ENCODE measurements at regions not wholly inside any gene's neighbourhood (a gene's known extent, or its start where the extent isn't known, plus 50 kb on each side); places are given as distances from the start of the nearest gene placed in this dataset.

DNA sequence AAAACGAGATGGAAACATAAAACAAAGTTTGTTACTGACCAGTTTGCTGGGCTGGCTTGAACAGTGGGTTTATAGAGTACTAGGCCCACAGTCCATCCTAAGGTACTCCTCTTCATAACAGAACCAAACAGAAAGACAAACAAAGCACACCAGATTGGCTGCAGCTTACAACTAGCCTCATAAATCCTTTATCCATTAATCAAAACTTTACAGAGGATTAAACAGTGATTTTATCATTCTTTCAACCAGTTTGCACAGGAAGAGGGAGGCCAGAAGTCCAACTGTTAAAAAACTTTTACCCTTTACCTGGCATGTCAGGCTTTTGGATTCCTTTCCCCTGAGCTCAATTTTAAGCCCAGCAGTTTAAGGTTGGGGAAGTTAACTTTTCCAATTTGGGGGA, 1467.6 kb downstream of the MAT2B start:
- no peak overlapping the region for H3K27ac Mint-ChIP-seq (ENCODE audit: low read depth, unreplicated experiment)
- no peaks in the 10 kb centered on the region for H3K27me3 Mint-ChIP-seq (ENCODE audit: insufficient read depth, unreplicated experiment)
- DNase-seq (ENCODE audit: unreplicated experiment): no peak
- H3K36me3 Mint-ChIP-seq (ENCODE audit: insufficient read depth, unreplicated experiment): no peaks in the 10 kb centered on the region
- no peak overlapping the region for H3K4me3 Mint-ChIP-seq (ENCODE audit: unreplicated experiment)
- BruUV-seq (replicated peaks): no TSS peak
- ChIA-PET POLR2A (no interaction called here), CTCF (interaction anchor here (0.7 to 1.6 kb wide), 4 partner anchors 14 to 648 kb away, joined by 3 to 6 read pairs (median 3); no protein-coding TSS in a partner anchor)
- TF ChIP-seq, protein P1, sequence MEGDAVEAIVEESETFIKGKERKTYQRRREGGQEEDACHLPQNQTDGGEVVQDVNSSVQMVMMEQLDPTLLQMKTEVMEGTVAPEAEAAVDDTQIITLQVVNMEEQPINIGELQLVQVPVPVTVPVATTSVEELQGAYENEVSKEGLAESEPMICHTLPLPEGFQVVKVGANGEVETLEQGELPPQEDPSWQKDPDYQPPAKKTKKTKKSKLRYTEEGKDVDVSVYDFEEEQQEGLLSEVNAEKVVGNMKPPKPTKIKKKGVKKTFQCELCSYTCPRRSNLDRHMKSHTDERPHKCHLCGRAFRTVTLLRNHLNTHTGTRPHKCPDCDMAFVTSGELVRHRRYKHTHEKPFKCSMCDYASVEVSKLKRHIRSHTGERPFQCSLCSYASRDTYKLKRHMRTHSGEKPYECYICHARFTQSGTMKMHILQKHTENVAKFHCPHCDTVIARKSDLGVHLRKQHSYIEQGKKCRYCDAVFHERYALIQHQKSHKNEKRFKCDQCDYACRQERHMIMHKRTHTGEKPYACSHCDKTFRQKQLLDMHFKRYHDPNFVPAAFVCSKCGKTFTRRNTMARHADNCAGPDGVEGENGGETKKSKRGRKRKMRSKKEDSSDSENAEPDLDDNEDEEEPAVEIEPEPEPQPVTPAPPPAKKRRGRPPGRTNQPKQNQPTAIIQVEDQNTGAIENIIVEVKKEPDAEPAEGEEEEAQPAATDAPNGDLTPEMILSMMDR (IDR thresholded peaks at IDR 0.05; ENCODE audit: unreplicated experiment): no peak
- H3K9me3 Mint-ChIP-seq (ENCODE audit: unreplicated experiment): peaks cover 34% of the 10 kb centered on the region
- intact Hi-C loops (cut with micrococcal nuclease): no loop called here
- H3K4me1 Mint-ChIP-seq (ENCODE audit: insufficient read depth, unreplicated experiment): no peaks in the 10 kb centered on the region

DNA sequence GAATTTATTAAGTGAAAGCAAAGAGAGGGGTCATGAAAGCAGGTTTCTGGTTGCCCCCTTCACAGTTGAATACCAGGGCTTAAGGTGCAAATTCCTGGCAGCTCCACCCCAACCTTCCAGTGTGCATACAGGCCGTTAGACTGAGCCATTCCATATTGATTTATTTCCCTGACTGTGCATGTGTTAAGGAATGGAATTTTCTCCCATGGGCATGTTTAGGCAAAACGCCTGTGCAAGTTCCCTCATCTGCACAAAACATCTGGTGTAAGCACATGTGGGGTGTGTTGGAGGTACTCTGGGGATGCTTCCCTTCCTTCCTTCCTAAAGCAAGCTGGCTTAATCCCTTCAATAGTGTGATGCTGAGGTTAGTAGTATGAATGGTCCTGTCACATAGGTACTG, 1470.6 kb downstream of the MAT2B start:
- no TSS peak for BruUV-seq (replicated peaks)
- Mint-ChIP-seq H3K4me1 (ENCODE audit: insufficient read depth, unreplicated experiment) (no peaks in the 10 kb centered on the region), H3K4me3 (ENCODE audit: unreplicated experiment) (no peak overlapping the region), H3K9me3 (ENCODE audit: unreplicated experiment) (peaks cover 37% of the 10 kb centered on the region), H3K36me3 (ENCODE audit: insufficient read depth, unreplicated experiment) (no peaks in the 10 kb centered on the region), H3K27ac (ENCODE audit: low read depth, unreplicated experiment) (peak overlapping the region; percentile 52), H3K27me3 (ENCODE audit: insufficient read depth, unreplicated experiment) (no peaks in the 10 kb centered on the region)
- intact Hi-C loops (cut with micrococcal nuclease): no loop called here
- CTCF ChIA-PET: interaction anchor here (0.6 kb wide), 1 partner anchor 229 kb away, joined by 3 read pairs; no protein-coding TSS in a partner anchor
- POLR2A ChIA-PET: interaction anchor here (1.1 kb wide), 1 partner anchor 10 kb away, joined by 4 read pairs; no protein-coding TSS in a partner anchor
- TF ChIP-seq, protein P1 (IDR thresholded peaks at IDR 0.05; ENCODE audit: unreplicated experiment): no peak
- DNase-seq (ENCODE audit: unreplicated experiment): no peak

DNA sequence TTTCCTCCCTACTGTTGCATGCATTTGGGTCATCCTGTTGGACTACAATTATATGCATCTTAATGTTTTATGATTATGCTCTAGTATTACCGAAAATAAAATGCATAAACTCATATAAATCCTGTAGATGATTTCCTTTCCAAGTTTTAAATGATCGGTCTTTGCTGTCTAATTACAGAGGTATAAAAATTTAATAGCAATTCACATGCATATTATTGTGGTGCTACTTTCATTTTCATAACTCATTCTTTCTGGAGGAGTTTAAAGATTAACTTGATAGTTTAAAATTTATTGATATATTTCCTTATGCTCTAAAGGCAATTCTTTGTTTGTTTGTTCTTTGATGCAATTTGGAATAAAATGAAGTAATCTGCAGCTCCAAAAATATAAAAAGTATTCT, 1475.1 kb downstream of the MAT2B start:
- TF ChIP-seq, protein P1 (IDR thresholded peaks at IDR 0.05; ENCODE audit: unreplicated experiment): no peak
- no peaks in the 10 kb centered on the region for H3K27me3 Mint-ChIP-seq (ENCODE audit: insufficient read depth, unreplicated experiment)
- POLR2A ChIA-PET: no interaction called here
- DNase-seq (ENCODE audit: unreplicated experiment): no peak
- H3K4me3 Mint-ChIP-seq (ENCODE audit: unreplicated experiment): no peak overlapping the region
- H3K4me1 Mint-ChIP-seq (ENCODE audit: insufficient read depth, unreplicated experiment): no peaks in the 10 kb centered on the region
- BruUV-seq (replicated peaks): no TSS peak
- intact Hi-C loops (cut with micrococcal nuclease): no loop called here
- H3K36me3 Mint-ChIP-seq (ENCODE audit: insufficient read depth, unreplicated experiment): no peaks in the 10 kb centered on the region
- no peak overlapping the region for H3K27ac Mint-ChIP-seq (ENCODE audit: low read depth, unreplicated experiment)
- H3K9me3 Mint-ChIP-seq (ENCODE audit: unreplicated experiment): peaks cover 22% of the 10 kb centered on the region
- CTCF ChIA-PET: no interaction called here

DNA sequence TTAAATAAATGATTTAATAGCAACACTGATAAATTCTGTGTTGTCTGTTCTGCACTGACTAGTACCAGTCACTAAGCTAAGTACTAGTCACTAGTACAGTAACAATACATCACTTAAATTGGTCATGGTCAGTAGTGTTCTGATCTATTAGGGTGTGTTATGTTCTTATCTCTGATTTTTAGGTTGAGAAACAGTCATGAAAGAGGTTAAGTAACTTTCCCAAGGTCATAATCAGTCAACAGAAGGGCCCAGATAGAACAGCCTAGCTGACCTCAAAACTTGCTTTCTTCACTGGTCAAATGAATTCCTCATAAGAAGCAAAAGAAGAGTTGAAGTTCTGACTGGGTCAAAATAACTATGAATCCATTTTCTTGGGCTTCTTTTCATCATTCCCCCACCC, 1492.7 kb downstream of the MAT2B start:
- H3K4me3 Mint-ChIP-seq (ENCODE audit: unreplicated experiment): no peak overlapping the region
- no TSS peak for BruUV-seq (replicated peaks)
- H3K9me3 Mint-ChIP-seq (ENCODE audit: unreplicated experiment): no peaks in the 10 kb centered on the region
- H3K27me3 Mint-ChIP-seq (ENCODE audit: insufficient read depth, unreplicated experiment): no peaks in the 10 kb centered on the region
- POLR2A ChIA-PET: interaction anchor here (0.7 kb wide), 1 partner anchor 39 kb away, joined by 3 read pairs; no protein-coding TSS in a partner anchor
- CTCF ChIA-PET: interaction anchor here (1.3 kb wide), 1 partner anchor 27 kb away, joined by 4 read pairs; no protein-coding TSS in a partner anchor
- intact Hi-C loops (cut with micrococcal nuclease): no loop called here
- TF ChIP-seq, protein P1 (IDR thresholded peaks at IDR 0.05; ENCODE audit: unreplicated experiment): no peak
- no peaks in the 10 kb centered on the region for H3K4me1 Mint-ChIP-seq (ENCODE audit: insufficient read depth, unreplicated experiment)
- no peak for DNase-seq (ENCODE audit: unreplicated experiment)
- H3K27ac Mint-ChIP-seq (ENCODE audit: low read depth, unreplicated experiment): no peak overlapping the region
- H3K36me3 Mint-ChIP-seq (ENCODE audit: insufficient read depth, unreplicated experiment): no peaks in the 10 kb centered on the region

Data from MCF 10A (cell line).